ENCODE measurements at regions not wholly inside any gene's neighbourhood (a gene's known extent, or its start where the extent isn't known, plus 50 kb on each side); places are given as distances from the start of the nearest gene placed in this dataset.
A peak's percentile ranks its signal among the peaks of the same experiment; 100 is the strongest.
"Not testable (repeated sequence)": the region's sequence is repeated elsewhere in the genome, so short reads cannot be mapped to it uniquely, and the experiment has no call there.

GRCh38 chr7:112540839-112541577 is 60.2 kb downstream of the LSMEM1 start:
- DNase-seq (ENCODE audit: low read depth in 4 of 4, low spot score in 3 of 4), result no peak

DNA sequence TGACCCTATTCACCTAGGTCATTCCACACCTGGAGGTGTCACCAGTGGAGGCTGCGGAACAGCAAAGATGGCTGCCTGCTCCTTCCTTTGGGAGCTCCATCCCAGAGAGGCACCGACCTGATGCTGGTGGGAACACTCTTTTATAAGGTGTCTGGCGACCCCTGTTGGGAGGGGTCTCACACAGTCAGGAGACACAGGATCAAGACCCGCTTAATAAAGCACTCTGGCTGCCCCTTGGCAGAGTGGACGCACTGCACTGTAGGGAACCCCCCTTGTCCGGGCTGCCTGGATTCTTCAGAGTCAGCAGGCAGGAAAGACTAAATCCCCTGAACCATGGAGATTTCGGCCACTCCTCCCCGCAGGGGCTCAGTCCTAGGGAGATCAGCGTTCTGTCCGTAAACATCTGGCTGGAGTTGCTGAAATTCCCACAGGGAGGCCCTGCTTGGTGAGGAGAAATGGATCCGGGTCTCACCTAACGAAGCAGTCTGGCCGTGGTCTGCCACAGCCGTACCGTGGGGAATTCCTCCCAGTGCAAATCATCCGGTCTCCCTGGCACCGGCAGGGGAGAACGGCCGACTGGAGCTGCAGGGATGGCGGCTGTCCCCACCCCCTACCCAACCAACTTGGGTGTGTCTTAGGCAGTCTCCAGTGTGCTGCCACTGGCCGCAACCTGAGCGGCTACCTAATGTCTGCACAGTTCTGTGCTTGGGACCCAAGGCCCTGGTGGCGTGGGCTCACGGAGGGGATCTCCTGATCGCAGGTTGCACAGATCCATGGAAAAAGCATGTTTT is 66.1 kb downstream of the LSMEM1 start:
- DNase-seq (ENCODE audit: low read depth in 4 of 4, low spot score in 3 of 4), result no peak

- no peak for DNase-seq (ENCODE audit: low read depth in 4 of 4, low spot score in 3 of 4)
These were observed 67.1 kb downstream of the LSMEM1 start for GRCh38 chr7:112547916-112548315.

GRCh38 chr7:112550468-112551060 is 69.8 kb downstream of the LSMEM1 start:
- DNase-seq (ENCODE audit: low read depth in 4 of 4, low spot score in 3 of 4), result peak in 1 of 4 donors; percentile 24

DNA sequence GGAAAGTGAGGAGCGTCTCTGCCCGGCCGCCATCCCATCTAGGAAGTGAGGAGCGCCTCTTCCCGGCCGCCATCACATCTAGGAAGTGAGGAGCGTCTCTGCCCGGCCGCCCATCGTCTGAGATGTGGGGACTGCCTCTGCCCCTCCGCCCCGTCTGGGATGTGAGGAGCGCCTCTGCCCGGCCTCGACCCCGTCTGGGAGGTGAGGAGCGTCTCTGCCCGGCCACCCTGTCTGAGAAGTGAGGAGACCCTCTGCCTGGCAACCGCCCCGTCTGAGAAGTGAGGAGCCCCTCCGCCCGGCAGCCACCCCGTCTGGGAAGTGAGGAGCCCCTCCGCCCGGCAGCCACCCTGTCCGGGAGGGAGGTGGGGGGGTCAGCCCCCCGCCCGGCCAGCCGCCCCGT is 70.7 kb downstream of the LSMEM1 start:
- DNase-seq (ENCODE audit: low read depth in 4 of 4, low spot score in 3 of 4), result not testable (repeated sequence)

DNA sequence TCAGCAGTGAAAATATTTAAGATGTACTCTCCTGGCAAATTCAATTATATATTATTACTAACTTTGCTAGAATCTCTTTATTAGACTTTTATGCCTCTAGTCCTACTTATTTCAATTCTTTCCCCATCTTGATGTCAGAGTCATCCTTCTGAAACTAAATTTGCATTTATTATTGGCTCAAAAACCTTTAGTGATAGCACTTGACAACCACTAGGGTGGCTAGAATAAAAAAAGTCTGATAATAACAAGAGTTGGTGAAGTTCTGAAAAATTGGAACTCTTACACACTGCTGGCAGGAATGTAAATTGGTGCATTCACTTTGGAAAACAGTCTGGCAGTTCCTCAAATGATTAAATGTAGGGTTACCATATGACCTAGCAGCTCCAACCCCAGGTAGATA is 73.8 kb downstream of the LSMEM1 start:
- DNase-seq (ENCODE audit: low read depth in 4 of 4, low spot score in 3 of 4), result no peak

DNA sequence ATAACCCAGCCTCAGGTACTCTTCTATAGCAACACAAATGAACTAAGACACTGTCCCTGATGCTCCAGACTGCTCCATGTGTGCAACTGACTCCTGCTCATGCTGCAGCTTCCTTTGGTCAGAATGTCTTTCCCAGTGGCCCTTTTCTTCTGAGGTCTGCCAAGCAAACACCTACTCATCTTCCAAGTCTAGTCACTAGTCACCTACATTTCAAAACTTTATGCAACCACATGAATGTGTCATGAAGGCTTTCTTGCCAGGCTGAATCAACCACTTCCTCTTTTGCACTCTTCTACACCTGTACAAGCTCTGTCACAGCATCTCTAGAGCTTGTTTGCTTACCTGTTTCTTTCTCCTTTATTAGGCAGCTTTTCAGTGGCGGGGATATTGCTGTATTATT is 75.8 kb downstream of the LSMEM1 start:
- DNase-seq (ENCODE audit: low read depth in 4 of 4, low spot score in 3 of 4), result no peak

DNA sequence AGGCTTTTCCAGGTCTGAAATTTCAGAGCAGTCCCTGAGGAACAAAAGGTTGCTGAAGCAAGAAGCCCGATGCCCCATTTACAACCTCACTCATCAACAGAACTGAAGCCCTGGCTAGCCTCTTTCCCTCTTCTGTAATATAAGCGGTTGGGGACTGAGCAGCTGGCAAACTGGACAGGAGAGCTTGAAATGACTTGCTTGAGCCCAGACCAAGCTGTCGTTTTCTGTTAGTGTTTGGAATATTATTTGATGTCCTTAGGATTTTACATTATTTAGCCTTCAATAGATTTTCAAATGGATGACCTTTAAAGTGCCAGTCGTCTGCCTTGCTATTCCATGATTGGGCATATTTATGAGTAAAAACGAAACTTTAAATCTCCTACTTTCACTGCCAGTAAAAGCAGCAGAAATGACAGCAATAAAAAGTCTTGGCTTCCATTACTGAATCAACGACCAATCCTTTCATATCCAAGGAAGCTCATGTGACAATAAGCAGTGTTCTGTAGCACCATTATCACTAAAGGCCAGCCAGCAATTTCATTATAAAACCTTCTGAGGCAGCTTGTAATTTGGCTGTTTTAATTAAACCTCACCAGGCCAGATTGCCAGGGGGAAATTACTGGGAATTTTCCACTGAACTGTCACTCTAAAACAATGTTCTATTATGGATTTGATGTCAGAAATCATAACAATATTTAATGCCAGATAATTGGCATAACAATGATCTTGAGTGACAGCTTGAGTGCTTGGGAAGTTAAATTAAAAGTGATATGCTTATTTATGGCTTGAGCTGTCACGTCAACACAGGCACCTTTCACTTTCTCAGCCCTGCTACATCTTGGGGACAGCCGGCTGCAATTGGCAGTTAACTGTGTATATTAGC is 85.9 kb downstream of the LSMEM1 start:
- no peak for DNase-seq (ENCODE audit: low read depth in 4 of 4, low spot score in 3 of 4)

- DNase-seq (ENCODE audit: low read depth in 4 of 4, low spot score in 3 of 4), result no peak
These were observed 86.6 kb downstream of the LSMEM1 start for GRCh38 chr7:112567388-112567787.

DNA sequence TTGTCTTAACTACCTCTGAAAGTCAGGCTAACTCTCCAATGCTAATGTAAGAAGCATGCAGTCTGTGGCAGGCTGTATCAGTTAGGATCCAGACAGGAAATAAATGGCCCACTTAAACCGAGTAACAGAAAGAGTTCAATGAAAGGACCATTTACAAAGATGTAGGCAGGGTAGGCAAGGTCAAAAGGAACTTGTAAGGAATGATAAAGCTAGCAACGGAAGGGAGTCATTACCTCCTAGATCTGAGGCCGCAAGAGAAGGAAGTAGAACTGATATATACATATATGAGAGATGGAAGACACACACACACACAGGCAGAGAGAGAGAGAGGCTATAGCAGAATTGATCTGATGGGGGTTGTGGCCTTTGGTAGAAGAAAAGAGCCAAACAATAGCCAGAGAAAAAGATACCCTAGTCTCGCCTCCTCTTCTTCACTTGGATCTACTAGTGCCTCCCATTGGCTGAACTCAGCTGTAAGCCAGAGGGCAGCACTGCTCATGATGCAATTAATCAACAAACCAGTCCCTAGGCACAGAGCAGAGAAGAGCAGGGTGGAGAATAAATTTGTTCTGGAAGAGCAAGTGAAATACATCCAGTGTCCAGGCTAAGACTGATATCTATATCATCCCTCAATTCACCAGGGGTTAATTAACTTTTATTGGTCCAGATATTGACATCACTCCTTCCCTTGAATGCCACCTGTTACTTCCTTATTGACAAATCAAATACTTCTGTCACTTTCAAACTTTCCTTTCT is 91.2 kb downstream of the LSMEM1 start:
- DNase-seq (ENCODE audit: low read depth in 4 of 4, low spot score in 3 of 4), result no peak

DNA sequence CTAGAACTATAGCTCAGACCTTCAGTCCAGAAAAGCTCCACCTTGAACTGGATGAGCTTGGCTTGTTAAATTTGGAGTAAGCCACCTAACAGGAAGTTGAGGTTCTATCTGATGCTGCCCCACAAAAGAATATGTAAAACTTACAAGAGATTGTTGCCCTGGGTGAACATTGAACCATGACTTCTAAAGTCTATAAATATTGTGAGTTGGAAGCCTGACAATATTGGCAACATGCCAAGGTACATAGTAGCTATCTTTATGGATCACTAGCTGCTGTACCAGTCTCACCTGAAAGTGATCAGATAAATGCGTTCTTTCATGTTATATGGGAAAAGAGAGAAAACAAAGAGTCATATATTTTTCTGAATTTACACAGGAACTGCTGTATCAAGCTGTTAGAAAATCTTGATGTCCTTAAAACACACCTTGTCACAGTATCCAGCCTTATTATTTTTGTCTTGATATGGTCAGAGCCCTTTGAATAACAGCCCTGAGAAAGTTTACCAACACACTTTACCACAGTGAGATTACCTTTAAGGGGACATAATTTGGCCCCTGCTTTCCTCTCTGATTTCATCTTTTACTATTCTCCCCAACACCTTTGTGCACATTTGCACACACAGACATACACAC is 92.0 kb downstream of the LSMEM1 start:
- no peak for DNase-seq (ENCODE audit: low read depth in 4 of 4, low spot score in 3 of 4)

- no peak for DNase-seq (ENCODE audit: low read depth in 4 of 4, low spot score in 3 of 4)
These were observed 92.7 kb downstream of the LSMEM1 start for GRCh38 chr7:112573302-112574039.

DNA sequence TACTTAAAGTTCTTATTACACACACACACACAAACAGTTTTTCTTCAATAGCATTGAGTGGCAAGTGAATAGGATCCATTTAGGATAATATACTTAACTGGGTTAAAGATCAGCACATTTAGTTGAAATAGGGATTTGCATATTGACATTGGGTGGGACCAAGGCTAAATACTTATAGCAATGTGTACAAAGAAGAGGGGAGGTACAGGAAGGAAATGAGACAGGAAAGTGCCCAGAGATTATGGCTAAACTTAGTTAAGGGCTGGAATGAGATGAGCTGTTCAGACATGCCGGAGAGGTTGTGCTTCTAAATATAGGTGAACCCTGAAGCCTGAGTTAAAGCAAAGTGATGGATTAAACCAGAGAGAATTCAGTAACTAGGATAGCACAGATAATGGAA is 95.1 kb downstream of the LSMEM1 start:
- no peak for DNase-seq (ENCODE audit: low read depth in 4 of 4, low spot score in 3 of 4)

DNA sequence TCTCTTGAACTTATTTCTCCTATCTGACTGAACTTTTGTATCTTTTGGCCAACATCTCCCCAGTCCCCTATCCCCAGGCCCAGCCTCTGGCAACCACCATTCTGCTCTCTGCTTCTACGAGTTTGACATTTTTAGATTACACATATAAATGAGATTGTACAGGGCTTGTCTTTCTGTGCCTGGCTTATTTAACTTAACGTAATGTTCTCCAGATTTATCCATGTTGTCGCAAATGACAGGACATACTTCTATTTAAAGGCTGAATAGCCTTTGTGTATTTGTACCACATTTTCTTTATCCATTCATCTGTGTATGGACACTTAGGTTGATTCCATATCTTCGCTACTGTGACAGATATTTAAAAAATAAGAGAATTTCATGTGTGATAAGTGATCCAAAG is 98.6 kb downstream of the LSMEM1 start:
- no peak for DNase-seq (ENCODE audit: low read depth in 4 of 4, low spot score in 3 of 4)

GRCh38 chr7:112580717-112581435 is 100.1 kb downstream of the LSMEM1 start:
- DNase-seq (ENCODE audit: low read depth in 4 of 4, low spot score in 3 of 4), result no peak

GRCh38 chr7:112581529-112581928 is 100.7 kb downstream of the LSMEM1 start:
- no peak for DNase-seq (ENCODE audit: low read depth in 4 of 4, low spot score in 3 of 4)

DNA sequence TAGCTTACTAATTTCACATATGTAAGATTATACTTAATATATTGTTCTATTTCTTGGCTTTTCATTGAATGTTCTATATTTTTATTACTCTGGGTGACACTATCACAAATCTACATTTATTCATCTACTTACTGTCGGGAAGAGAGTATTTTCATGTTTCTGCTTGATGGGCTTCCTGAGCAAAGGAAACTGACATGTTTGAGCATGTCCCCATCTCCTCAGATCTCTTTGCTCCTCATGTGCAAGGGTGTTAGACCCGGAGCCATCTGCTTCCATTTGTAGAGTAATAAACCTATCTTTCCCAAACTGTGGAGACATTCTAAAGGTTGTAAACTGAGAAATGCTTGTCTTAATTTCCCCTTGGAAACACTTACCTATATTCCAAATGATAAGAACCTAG is 103.5 kb downstream of the LSMEM1 start:
- DNase-seq (ENCODE audit: low read depth in 4 of 4, low spot score in 3 of 4), result no peak

DNA sequence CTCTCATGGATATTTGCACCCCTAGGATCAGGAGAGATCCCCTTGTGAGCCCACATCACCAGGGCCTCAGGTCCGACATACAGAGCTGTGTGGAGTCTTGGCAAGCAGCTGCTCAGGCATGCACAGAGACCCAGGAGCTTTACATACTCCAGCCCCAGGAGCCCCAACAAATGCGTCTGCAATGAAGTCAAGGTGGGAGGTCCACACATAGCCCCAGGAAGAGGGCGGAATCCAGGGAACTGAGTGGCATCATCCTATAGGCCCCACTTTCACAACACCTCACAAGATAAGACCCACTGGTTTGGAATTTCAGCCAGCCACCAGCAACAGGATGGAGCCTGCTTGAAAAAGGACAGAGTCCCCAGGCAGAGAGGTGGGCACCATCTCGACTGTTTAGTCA is 106.7 kb downstream of the LSMEM1 start:
- DNase-seq (ENCODE audit: low read depth in 4 of 4, low spot score in 3 of 4), result no peak

All from left renal pelvis (tissue), 4 donors.